HUES48 (cell line): ENCODE measurements at regions not wholly inside any gene's neighbourhood (a gene's known extent, or its start where the extent isn't known, plus 50 kb on each side); places are given as distances from the start of the nearest gene placed in this dataset.

ENCODE experiments used
- H3K27ac ChIP-seq: one replicate; pipeline ENCODE4 v1.7.0; 2013; ENCODE audit warnings: low read depth, low read length, inconsistent platforms
- H3K27me3 ChIP-seq: 2 replicates; pipeline ENCODE4 v1.6.1; 2013; ENCODE audit warnings: mild to moderate bottlenecking, low read length; ENCODE audit not compliant: control insufficient read depth, insufficient read depth
- H3K36me3 ChIP-seq: 2 replicates; pipeline ENCODE4 v1.6.1; 2013; ENCODE audit warnings: low read length; ENCODE audit not compliant: control insufficient read depth, insufficient read depth
- H3K4me1 ChIP-seq: 2 replicates; pipeline ENCODE4 v1.6.1; 2013; ENCODE audit warnings: mild to moderate bottlenecking, low read length; ENCODE audit not compliant: control insufficient read depth, insufficient read depth
- H3K4me3 ChIP-seq: 2 replicates; pipeline ENCODE4 v1.5.1; 2013; ENCODE audit warnings: mild to moderate bottlenecking, low read depth, low read length
- H3K9ac ChIP-seq: 2 replicates; pipeline ENCODE4 v1.6.1; 2013; ENCODE audit warnings: mild to moderate bottlenecking, low read depth, low read length, moderate library complexity
- H3K9me3 ChIP-seq: 2 replicates; pipeline ENCODE4 v1.6.1; 2013; ENCODE audit warnings: low read length; ENCODE audit not compliant: control insufficient read depth, insufficient read depth

- no peaks in the 10 kb centered on the region for H3K36me3 ChIP-seq
- no peak overlapping the region for H3K4me3 ChIP-seq
- H3K9ac ChIP-seq, result no peak overlapping the region
- H3K27me3 ChIP-seq, result no peaks in the 10 kb centered on the region
- no peaks in the 10 kb centered on the region; the same call in 1 of the 2 replicates for H3K9me3 ChIP-seq
- H3K4me1 ChIP-seq, result no peaks in the 10 kb centered on the region
- H3K27ac ChIP-seq, result no peak overlapping the region
Measured at GRCh38 chr4:35800669-35801068, 443.6 kb downstream of the ARAP2 start.

GRCh38 chr4:35802644-35803043, 441.7 kb downstream of the ARAP2 start:
- Histone ChIP-seq H3K4me3 (no peak overlapping the region), H3K4me1 (no peaks in the 10 kb centered on the region), H3K9ac (no peak overlapping the region), H3K36me3 (no peaks in the 10 kb centered on the region), H3K27ac (no peak overlapping the region), H3K9me3 (no peaks in the 10 kb centered on the region), H3K27me3 (no peaks in the 10 kb centered on the region)

- H3K27me3 ChIP-seq, result no peaks in the 10 kb centered on the region
Measured at GRCh38 chr4:35818520-35818919, 425.8 kb downstream of the ARAP2 start.

DNA sequence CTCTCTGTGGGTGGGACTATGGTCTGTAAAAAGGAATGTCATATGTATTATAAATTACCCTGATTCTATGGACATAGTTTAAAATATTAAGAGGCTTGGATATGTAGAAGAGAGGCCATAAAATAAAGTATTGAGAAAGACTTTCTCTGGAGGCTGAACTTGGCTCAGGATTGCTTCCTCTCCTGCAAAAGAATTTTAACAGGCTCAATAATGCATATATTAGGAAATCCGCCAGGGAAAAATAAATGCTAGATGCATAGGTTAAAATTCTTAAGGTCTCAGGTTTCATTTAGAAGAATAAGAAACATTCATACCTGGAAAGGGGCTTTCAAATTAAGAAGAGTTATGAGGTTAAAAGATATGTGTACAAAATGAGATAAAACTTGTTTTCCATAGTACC, 424.3 kb downstream of the ARAP2 start:
- H3K36me3 ChIP-seq, result no peaks in the 10 kb centered on the region
- H3K27ac ChIP-seq, result no peak overlapping the region
- H3K4me3 ChIP-seq, result no peak overlapping the region
- H3K4me1 ChIP-seq, result peaks cover 5% of the 10 kb centered on the region; the same call in 1 of the 2 replicates
- H3K9ac ChIP-seq, result no peak overlapping the region
- H3K9me3 ChIP-seq, result no peaks in the 10 kb centered on the region
- no peaks in the 10 kb centered on the region for H3K27me3 ChIP-seq

More at GRCh38 chr4:35818520-35818919, 425.8 kb downstream of the ARAP2 start:
- H3K4me1 ChIP-seq, result peaks cover 5% of the 10 kb centered on the region; the same call in 1 of the 2 replicates
- no peaks in the 10 kb centered on the region for H3K9me3 ChIP-seq
- H3K9ac ChIP-seq, result no peak overlapping the region
- H3K27ac ChIP-seq, result no peak overlapping the region
- no peak overlapping the region for H3K4me3 ChIP-seq
- H3K36me3 ChIP-seq, result no peaks in the 10 kb centered on the region

DNA sequence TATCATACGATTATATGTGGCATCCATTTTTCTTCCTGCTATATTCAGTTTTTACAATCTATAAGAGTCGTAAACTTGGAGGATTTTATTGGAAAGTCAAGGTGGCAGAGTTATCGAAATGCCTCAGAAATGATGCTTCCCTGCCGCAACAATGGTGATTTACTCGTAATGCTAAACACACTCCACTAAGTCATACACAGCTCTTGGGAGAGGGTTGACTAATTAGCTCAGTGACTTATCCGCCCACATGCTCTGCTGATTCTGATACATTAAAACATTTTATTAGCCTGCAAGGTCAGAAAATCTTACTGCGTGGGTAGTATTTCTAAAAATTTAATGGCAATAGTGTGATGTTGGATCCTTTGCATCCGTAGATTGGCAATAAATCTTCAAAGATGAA, 420.1 kb downstream of the ARAP2 start:
- Histone ChIP-seq H3K27me3 (no peaks in the 10 kb centered on the region), H3K36me3 (no peaks in the 10 kb centered on the region), H3K27ac (no peak overlapping the region), H3K9me3 (no peaks in the 10 kb centered on the region), H3K4me3 (no peak overlapping the region), H3K9ac (no peak overlapping the region), H3K4me1 (peaks cover 5% of the 10 kb centered on the region; the same call in 1 of the 2 replicates)

GRCh38 chr4:35835893-35836292, 408.4 kb downstream of the ARAP2 start:
- no peak overlapping the region for H3K9ac ChIP-seq
- no peaks in the 10 kb centered on the region for H3K36me3 ChIP-seq

DNA sequence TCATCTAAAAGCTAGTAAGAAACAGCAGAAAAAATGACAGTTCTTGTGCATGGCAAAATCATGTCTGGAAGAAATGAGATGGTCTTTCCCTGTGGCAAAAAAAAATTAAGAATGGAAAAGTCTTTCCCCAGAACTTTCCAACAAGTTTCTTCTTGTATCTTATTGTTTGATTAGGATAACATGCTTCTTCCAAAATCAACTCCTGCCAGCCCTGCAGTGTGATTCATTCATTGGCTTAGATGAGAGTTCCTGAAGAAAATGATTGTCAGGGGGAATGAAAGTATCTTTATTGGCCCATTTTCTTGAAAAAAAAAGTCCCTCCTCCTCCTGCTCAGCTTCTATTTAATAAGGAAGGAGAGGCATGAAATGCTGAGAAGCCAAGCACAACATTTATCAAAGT, 407.7 kb downstream of the ARAP2 start:
- no peaks in the 10 kb centered on the region for H3K9me3 ChIP-seq
- no peak overlapping the region for H3K27ac ChIP-seq
- no peaks in the 10 kb centered on the region for H3K27me3 ChIP-seq
- H3K4me1 ChIP-seq, result 0 out of 2 replicates have a peak, but pooled peaks cover 7% of the 10 kb centered on the region
- H3K4me3 ChIP-seq, result no peak overlapping the region
- no peaks in the 10 kb centered on the region for H3K36me3 ChIP-seq
- H3K9ac ChIP-seq, result no peak overlapping the region

More at GRCh38 chr4:35835893-35836292, 408.4 kb downstream of the ARAP2 start:
- Histone ChIP-seq H3K9me3 (no peaks in the 10 kb centered on the region), H3K4me3 (no peak overlapping the region), H3K27me3 (no peaks in the 10 kb centered on the region), H3K27ac (no peak overlapping the region), H3K4me1 (0 out of 2 replicates have a peak, but pooled peaks cover 7% of the 10 kb centered on the region)

GRCh38 chr4:35867057-35867456, 377.3 kb downstream of the ARAP2 start:
- H3K36me3 ChIP-seq, result no peaks in the 10 kb centered on the region
- H3K9ac ChIP-seq, result no peak overlapping the region

DNA sequence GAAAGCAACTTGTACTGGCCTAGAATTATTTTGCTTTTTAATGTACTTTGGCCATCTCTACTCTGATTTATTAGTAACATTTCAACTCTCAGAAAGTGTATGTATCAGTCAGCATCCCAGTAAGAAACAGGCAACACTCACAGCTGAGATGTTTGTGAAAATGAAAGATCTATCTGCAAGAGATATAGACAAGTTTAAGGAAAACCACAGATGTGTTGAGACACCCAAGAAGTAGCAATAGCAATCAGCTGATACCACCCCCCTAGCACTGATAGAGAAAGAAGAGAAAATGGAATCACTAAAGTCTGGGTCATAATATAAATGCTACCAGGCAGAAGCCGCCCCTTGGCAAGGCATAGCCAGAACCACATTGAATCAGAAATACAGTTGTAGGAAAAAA, 372.0 kb downstream of the ARAP2 start:
- no peaks in the 10 kb centered on the region for H3K27me3 ChIP-seq
- no peak overlapping the region for H3K27ac ChIP-seq
- H3K9ac ChIP-seq, result no peak overlapping the region
- no peaks in the 10 kb centered on the region for H3K4me1 ChIP-seq
- no peaks in the 10 kb centered on the region for H3K36me3 ChIP-seq
- H3K4me3 ChIP-seq, result no peak overlapping the region
- H3K9me3 ChIP-seq, result no peaks in the 10 kb centered on the region; the same call in 1 of the 2 replicates

More at GRCh38 chr4:35867057-35867456, 377.3 kb downstream of the ARAP2 start:
- Histone ChIP-seq H3K4me3 (no peak overlapping the region), H3K9me3 (no peaks in the 10 kb centered on the region; the same call in 1 of the 2 replicates), H3K27ac (no peak overlapping the region), H3K4me1 (no peaks in the 10 kb centered on the region), H3K27me3 (no peaks in the 10 kb centered on the region)

- Histone ChIP-seq H3K27me3 (no peaks in the 10 kb centered on the region), H3K9ac (no peak overlapping the region), H3K4me3 (no peak overlapping the region), H3K27ac (no peak overlapping the region), H3K36me3 (no peaks in the 10 kb centered on the region), H3K9me3 (no peaks in the 10 kb centered on the region; the same call in 1 of the 2 replicates), H3K4me1 (no peaks in the 10 kb centered on the region)
Measured at GRCh38 chr4:35879479-35879878, 364.8 kb downstream of the ARAP2 start.

GRCh38 chr4:35883108-35883507, 361.2 kb downstream of the ARAP2 start:
- no peaks in the 10 kb centered on the region for H3K9me3 ChIP-seq
- H3K4me3 ChIP-seq, result no peak overlapping the region
- no peaks in the 10 kb centered on the region for H3K36me3 ChIP-seq
- no peaks in the 10 kb centered on the region for H3K27me3 ChIP-seq
- H3K9ac ChIP-seq, result no peak overlapping the region
- no peak overlapping the region for H3K27ac ChIP-seq
- no peaks in the 10 kb centered on the region for H3K4me1 ChIP-seq
